ENCODE measurements at regions not wholly inside any gene's neighbourhood (a gene's known extent, or its start where the extent isn't known, plus 50 kb on each side); places are given as distances from the start of the nearest gene placed in this dataset.
"Not testable (repeated sequence)": the region's sequence is repeated elsewhere in the genome, so short reads cannot be mapped to it uniquely, and the experiment has no call there.

DNA sequence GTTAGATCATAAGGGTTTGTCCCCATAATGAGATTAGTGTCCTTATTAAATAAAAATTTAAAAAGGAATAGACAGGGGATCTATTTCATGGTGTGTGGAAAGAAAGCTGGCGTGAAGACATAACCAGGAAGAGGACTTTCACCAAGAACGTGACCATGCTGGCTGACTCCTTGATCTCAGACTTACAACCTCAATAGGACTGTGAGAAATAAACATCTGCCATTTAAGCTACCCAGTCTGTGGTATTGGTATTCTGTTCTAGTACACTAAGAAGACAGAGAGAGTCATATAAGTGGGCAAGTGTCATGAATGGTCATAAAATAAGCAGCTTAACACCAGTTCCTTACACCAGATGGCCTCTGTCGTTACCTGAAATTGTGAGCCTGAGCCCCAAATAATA is 259.4 kb upstream of the CCNG1 start:
- no peak for DNase-seq

DNA sequence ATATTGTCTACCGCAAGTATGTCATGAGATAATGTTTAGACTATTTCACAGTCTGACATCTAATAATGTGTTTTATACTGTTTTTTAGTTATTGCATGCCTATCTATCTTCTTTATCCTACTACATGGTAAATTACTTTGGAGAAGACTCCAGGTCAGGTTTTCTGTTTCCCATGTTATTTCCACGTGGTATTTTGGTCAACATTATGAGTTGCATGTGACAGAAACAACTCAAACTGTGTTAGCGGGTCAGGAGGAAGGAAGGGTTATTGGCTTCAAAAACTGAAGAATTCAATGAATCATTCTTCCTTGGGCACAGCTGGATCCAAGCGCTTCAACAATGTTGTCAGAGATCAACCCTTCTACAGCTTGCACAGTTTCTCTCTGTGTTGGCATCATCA is 252.1 kb upstream of the CCNG1 start:
- no peak for DNase-seq

DNA sequence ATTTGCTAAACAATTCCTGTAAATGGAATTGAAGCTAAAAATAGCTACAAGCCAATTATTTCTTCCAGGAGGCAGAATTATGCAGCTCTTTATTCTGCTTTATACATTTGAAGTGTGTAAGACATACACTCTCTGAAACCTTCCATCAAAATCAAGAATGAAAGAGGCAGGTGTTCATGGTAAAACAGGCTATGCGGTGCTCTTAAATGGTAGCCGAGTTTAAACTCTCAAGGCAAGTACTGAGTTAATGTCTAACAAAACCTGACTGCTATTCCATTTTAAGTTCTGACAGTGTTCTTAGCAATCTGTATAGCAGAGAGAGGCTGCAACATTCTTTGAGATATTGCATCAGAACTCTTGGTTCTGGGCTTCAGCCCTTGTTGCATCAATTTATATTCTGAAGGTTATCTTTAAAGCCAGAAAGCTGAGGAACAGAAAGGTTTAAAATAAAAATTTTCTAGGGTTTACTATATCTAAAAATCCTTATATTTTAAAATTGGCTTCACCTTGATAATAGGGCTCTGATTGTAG is 248.3 kb upstream of the CCNG1 start:
- no peak for DNase-seq

DNA sequence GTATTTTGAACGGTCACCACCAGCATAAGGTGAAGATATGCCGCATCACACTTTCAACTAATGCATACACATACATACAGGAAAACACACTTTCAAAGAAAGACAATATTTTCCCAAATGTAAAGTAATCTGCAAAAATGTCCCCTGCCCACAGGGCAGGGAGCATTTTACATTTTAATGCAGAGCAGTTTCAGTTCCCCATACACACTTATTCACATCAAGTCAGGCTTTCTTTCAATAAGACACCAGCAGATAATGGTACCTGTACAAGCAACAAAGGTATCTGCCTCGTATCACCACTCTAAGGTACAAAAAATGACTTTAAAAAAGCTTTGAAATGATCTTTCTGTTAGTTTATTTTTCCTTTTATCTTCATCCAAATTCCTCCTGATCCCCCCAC is 247.1 kb upstream of the CCNG1 start:
- DNase-seq = no peak

DNA sequence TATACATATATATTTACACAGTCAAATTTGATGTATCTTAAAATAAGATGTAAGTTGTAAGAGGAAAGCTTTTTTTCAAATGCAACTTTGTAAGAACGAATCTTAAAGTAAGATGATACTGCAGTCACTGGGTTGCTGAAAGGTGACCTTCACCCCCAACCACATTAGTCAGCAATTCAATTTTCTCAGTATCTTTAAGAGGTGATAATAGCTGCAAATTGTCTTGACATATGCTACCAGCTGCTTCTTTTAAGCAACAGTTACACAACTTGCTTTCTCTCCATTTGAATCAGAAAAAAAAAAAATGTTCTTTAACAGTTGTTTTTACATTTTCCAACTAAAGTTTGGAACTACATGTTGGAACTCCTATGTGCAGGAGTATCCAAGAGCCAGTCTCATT is 246.6 kb upstream of the CCNG1 start:
- no peak for DNase-seq

DNA sequence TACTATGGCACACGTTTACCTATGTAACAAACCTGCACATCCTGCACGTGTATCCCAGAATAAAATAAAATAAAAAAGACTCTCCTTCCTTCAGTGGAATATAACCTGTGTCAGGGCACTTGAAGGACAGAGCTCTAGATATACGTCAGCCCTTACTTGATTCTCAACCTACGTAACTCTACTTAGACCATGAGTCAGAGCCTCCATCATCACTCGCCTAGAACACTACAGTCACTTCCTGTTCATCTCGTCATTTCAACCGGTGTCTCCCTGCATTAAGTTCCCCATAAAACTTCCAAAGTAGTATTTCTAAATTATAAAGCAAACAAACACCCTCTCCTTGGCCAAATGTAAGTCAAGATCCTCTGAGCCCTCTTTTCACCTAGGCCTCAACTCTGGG is 243.5 kb upstream of the CCNG1 start:
- DNase-seq = no peak

DNA sequence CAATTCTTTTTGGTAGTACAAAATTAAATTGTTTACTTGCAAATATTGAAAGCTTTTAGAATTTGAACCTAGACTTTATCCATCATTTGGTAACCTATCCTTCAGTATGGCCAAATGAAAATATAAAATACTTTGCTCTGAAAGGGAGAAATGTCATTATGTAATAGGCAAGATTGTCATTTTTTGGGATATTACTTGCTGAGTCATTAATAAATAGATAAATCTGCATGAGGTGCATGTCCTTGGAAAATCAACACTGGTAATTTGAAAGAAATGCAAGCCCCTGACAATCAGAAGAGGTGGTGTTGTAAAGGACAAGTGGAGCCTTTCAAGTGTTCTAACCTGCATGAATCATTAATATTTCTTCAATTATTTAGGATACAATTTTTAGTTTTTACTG is 231.8 kb upstream of the CCNG1 start:
- DNase-seq = no peak

DNA sequence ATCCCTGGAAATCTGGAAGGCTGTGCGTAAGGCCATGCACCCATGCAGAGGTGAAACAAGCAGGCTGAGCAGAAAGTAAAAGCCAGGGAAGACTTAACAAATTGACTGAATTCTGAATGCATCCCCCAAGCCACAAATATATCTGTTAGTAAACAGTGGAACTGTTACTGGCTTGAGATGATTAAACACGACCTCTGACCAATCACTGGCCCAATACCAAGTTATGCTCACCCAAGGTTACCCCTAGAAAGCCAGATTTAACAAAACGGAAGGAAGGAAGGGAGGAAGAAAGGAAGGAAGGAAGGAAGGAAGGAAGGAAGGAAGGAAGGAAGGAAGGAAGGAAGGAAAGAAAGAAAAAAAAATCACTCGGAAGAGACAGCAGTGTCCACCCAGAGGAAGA is 215.8 kb upstream of the CCNG1 start:
- DNase-seq = no peak

DNA sequence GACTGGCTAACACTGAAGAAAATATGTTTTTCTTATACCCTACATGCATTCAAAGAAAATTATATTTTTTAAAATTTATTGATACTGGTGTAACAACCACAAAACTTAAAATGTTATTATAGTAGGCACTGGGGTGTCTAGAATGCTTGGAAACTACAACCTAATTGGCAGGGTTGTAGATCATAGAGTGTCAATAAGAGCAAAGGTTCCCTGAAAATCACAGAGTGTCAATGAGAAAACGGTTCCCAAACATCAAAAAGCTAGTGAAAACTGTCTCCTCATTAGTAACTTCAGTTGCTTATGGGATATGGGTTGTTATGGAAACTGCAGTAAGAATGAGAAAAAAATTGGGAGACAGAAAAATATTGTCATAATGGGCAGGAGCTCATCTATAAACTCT is 214.4 kb upstream of the CCNG1 start:
- no peak for DNase-seq

DNA sequence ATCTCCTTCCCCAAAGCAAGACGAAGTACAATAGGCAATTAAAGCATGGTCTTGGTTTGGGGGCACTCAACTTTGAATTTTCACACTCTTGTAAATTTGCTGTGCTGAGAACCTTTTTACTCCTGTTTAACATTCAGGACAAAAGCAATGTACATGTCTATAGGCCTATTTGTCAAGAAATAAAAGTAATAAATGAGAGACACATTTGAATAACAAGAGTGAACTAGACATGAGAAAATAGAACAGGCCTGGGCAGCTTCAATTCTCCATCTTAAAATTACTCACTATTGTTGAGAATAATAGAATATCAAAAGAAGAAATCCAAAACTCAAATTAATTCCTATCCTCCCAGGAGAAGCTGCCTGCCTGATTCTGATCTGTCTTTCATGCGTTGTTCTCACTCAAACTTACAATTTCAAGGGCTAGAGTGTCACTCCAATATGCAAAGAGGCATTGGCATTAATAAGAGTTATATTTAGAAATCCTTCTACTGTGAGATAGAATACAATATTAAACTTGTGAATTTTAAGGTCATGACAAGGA is 192.9 kb upstream of the CCNG1 start:
- DNase-seq = no peak

DNA sequence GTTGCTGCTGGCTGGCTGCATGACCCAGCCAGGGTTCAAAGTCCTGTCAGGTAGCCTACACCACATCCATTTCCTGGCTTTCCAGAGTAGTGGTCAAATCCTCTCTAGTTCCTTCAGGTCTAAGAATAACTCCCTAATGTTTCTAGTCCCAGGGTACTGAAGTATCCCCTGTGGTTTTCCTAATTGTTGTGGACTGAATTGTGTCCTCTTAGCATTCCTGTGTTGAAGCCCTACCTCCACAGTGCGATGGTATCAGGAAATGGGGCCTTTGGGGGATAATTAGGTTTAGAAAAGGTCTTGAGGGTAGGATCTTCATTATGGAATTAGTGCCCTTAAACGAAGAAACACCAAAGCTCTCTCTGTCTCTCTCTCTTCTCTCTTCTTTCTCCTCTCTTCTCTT is 191.8 kb upstream of the CCNG1 start:
- DNase-seq = no peak

DNA sequence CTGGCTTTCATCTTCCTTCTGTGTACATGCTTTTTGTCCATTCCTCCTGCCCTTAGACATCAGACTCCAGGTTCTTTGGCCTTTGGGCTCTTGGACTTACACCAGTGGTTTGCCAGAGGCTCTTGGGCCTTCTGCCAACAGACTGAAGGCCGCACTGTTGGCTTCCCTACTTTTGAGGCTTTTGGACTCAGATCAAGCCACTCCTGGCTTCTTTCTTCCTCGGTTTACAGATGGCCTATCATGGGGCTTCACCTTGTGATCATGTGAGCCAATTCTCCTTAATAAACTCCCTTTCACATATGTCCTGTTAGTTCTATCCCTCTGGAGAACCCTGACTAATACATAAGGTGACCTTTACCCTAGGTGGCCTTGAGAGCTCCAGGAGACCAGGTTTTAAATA is 189.1 kb upstream of the CCNG1 start:
- no peak for DNase-seq

DNA sequence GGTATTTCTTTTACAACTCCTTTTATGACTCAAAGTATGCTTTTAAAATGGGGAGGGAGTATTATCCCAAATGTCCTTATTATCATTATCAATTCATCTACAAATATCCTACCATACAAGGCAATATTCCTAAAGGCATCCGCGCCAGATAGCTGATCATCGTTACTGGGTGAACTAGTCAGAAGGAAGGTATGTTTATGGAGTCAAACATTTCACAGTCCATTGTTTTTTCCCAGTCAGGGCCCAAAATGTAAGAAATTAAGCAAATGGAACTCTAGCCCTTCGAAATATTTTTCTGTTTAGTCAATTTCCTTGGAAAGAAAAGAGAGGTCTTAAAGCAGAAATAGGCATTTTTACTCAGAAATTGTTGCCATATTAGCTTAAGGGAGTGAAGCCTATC is 188.5 kb upstream of the CCNG1 start:
- DNase-seq = no peak

DNA sequence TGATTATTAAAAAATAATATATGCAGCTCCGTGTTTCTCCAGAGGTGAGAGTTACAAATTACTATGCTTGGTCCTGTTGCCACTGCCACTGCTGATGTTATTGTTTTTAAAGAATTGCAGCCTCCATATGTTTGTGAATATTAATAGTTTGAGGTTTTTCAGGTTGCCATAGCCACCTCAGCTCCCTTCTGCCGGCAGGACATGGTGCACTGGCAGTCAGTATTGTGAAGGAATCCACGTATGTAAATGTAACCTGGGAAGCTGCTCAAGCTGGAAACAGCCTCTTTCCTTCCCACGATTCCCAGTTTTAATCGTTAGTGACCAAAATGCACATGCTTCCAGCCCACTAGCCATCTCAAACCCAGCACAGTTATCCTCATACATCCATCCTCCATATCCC is 184.4 kb upstream of the CCNG1 start:
- DNase-seq = no peak

DNA sequence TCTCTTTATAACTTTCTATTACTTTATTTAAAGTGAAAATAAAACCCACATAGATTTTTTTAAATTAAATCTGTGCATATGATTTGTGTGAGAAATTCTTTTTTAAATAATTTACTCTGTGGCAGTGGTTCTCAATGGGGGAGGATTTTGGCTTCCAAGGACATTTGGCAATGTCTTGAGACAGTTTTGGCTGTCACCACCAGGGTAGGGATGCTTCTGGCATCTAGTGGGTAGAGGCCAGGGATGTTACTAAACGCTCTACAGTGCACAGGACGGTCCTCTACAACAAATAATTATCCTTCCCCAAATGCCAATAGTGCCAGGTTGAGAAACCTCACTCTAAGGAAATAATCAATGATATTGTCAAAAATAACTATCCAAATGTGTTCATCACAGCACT is 177.9 kb upstream of the CCNG1 start:
- no peak for DNase-seq

DNA sequence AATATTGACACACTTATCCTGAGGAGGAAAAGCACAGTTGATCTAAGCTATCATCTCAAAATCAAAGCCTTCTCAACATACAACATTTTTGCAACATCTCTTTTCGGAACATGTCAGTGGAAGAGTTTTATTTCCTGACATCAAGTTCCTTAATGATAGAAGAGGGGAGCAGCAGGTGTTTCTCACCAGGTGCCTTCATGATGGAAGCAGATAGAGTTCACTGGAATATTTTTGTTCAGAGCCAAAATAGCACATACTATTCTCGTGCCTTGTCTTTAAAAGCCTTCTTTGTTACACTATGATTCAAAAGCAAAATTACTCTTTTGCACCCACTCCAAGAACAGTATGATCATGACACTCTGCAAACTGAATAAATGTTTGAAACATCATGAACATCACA is 176.9 kb upstream of the CCNG1 start:
- no peak for DNase-seq

DNA sequence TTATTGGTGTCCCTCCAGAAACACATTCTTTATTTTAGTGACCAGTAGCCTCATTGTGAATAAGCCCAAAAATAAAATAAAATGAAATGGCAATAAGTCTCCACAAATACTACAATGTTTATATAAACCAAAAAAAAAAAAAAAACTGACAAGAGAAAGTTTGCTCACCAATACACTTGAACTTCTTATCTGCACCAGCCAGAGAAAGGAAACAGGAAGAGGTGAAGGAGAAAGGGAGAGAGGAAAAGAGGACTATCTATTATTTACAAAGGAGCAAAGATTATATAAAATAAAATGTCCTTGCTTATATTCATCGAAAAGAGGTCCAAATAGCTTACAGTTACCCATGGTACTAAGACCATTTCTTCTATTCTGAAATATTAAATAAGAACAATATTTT is 176.4 kb upstream of the CCNG1 start:
- no peak for DNase-seq

DNA sequence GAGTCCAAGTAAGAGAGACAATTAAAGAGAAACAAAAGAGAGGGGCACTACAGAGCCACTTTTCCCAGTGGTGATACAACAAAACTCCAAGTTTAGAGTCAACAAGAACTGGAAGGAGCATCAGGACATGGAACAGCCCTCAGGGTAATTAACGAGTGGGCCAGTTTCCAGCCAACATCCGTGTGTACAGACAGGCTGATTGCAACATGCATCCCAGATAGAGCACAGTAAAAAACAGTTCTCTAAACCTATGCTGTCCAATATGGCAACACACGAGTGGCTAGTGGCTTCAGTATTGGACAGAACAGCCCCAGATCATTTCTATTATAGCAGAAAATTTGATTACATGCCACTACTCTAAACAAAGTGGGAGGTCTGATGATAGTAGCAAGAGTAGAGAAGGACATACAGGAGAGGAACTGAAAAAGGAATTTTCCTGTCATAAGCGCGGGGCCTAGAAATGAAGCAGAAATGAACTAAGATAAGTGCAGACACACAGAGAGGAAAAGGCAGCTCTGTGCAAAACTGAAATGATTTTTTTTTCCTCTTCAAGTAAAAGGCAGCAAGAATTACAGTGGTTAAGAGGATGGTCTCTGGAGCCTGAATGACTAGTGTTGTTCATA is 175.6 kb upstream of the CCNG1 start:
- no peak for DNase-seq

DNA sequence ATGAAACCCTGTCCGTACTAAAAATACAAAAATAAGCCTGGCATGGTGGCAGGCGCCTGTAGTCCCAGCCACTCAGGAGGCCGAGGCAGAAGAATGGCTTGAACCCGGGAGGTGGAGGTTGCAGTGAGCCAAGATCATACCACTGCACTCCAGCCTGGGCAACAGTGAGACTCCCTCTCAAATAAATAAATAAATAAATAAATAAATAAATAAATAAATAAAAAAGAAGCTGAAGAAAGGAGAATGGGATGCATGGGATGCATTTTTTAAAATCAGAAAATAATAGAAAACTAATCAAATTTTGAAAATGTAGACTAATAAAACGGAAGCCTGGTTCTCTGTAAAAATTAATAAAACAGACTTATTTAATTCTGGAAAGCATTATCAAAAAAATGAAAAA is 171.1 kb upstream of the CCNG1 start:
- not testable (repeated sequence) for DNase-seq

DNA sequence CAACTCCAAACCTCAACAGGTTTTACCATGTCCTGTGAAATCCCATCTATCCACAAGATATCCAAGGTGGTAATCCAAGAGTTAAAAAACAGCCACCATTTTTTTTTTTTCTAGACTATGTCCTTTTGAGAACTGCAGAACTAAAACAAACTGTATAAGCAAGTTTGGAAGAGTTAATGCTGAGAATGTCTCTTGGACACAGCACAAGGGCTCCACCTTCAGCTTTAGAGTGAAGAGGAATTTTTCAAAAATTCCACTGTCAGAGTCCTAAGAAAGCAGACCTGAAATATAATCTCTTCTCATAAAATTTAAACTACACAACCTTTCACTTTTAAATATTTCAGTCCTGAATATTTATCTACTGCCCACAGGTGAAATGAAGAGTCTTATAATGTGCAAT is 167.8 kb upstream of the CCNG1 start:
- DNase-seq = no peak

DNA sequence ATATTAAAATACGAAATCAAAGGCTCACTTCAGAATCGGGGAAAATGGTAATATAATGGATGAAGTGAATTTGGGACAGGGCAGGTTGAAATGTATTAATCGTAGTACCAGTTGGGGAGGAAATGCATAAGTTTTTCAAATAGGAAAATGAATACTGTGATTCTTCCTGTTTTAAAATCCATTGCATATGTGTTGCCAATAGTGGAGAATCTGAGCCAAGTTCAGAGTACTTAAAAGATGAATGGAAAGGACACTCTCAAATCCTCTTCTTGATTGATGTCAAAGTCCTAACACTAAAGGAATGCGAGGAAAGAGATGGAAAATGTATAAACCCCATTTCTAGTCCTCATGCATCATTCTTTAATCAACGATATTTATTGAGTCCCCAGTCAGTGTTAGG is 160.9 kb upstream of the CCNG1 start:
- DNase-seq = no peak

DNA sequence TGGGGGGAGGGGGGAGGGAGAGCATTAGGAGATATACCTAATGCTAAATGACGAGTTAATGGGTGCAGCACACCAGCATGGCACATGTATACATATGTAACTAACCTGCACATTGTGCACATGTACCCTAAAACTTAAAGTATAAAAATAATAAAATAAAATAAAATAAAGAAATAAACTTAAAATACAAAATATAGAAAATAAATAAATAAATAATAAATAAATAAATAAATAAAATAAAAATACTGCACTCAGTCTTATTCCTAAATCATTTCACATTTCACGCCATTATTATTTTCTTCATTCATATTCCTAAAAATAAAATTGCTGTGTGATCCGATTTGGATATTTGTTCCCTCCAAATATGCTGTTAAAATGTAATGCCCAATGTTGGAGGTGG is 156.5 kb upstream of the CCNG1 start:
- not testable (repeated sequence) for DNase-seq

DNA sequence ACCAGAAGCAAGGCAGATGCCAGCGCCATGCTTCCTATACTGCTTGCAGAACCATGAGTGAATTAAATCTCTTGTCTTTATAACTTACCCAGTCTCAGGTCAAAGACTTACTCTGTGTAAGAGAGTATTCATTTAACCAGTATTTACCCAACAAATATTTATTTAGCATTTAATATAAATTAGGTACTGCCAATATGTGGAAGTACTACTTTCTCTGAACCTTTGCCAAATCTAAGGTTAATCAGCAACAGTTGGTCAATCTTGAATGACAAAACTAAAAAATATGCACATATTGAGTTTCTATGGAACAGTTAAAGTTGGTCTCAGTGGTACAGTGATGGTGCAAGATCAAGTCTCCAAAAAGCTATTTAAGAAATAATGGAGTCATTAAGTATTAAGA is 155.9 kb upstream of the CCNG1 start:
- no peak for DNase-seq

DNA sequence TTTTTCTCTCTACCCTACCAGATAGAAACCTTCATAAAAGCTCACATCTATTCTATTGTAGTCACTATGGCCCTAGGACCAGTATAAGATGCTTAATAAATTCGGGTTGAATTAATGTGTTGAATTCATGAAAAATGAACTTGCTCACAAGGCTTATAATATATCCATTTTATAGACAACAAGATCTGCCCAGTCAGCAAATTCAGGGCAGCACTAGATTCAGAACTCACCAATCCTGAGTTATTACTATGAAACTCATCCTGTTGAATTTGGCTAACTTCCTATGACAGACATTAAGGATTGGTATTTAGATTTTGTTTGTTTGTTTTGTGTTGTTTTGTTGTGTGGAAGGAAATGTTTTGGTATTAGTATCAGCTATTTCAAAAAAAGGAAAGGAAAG is 143.6 kb upstream of the CCNG1 start:
- DNase-seq = no peak

DNA sequence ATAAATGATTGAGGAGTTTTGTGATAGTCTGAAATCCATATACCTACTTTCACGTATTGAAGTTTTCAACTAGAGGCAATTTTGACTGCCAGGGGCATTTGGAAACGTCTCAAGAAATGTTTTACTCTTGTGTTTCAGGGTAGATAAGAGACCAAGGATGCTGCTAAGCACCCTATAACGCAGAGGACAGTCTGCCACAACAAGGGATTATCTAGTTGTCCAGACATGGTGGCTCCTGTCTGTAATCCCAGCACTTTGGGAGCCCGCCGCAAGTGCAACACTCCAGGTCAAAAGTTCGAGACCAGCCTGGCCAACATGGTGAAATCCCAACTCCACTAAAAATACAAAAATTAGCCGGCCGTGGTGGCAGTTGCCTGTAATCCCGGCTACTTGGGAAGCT is 133.7 kb upstream of the CCNG1 start:
- DNase-seq = no peak
